Upper lobe of left lung (tissue), 4 donors: ENCODE measurements at regions not wholly inside any gene's neighbourhood (a gene's known extent, or its start where the extent isn't known, plus 50 kb on each side); places are given as distances from the start of the nearest gene placed in this dataset.

Source experiments
- CTCF ChIP-seq, 6 experiments: fragments of 450-650 bp in 4 of 6; fragments of 200-600 bp in 2 of 6; sonication (generic) in 2 of 6; IDR thresholded peaks; one replicate each; pipeline ENCODE4 v1.5.1; 2016 to 2019; ENCODE audit warnings: antibody characterized with exemption in 6 of 6
- POLR2AphosphoS5 ChIP-seq, 2 donors: sonication (generic); formaldehyde crosslinking; IDR thresholded peaks; one replicate each; pipeline ENCODE4 v1.5.1; 2017; ENCODE audit warnings: antibody characterized with exemption in 2 of 2

- no peak for TF ChIP-seq CTCF (IDR thresholded peaks at IDR 0.05)
- TF ChIP-seq POLR2AphosphoS5 (IDR thresholded peaks at IDR 0.05): no peak
Measured at GRCh38 chr12:108400481-108400880, 61.4 kb upstream of the CMKLR1 start.
